ENCODE measurements at regions not wholly inside any gene's neighbourhood (a gene's known extent, or its start where the extent isn't known, plus 50 kb on each side); places are given as distances from the start of the nearest gene placed in this dataset.

DNA sequence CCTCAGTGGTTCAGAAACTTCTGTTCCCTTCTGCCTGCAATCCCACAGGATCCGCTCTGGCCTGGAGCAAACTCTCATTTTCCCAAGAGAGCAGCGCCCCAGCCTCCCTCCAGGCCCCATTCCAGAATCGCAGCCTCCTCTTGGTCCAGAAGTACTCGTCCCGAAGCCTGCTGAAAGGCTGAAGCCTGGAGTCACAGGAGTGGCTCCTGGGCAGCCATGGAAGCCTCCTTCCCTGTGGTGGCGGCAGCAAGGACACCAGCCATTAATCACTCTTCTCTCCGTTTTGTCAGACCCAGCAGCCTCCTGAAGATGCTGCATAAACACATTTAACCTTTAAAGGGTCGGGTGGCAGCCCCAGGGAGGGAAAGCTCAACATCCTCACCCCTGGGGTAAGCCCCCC, 66.9 kb upstream of the TNRC6C start:
- no peak for DNase-seq
- Histone ChIP-seq H3K4me3 (no peak overlapping the region), H3K4me2 (no peak overlapping the region), H3K9me3 (ENCODE audit: insufficient read depth, low read depth) (no peaks in the 10 kb centered on the region), H3K27ac (no peak overlapping the region), H3K79me2 (ENCODE audit: low read depth) (no peaks in the 10 kb centered on the region), H3K36me3 (ENCODE audit: low read depth) (no peaks in the 10 kb centered on the region), H4K20me1 (ENCODE audit: insufficient read depth) (no peaks in the 10 kb centered on the region), H3K4me1 (replicated peaks; ENCODE audit: insufficient read depth) (no peaks in the 10 kb centered on the region), H3K27me3 (ENCODE audit: insufficient read depth, low read depth) (peaks cover 62% of the 10 kb centered on the region), H3K9me2 (ENCODE audit: insufficient read depth) (no peaks in the 10 kb centered on the region), H3F3A (ENCODE audit: insufficient read depth, low read depth) (no peaks in the 10 kb centered on the region), H2AFZ (no peak overlapping the region)
- intact Hi-C loops (cut with micrococcal nuclease; ENCODE audit: unreplicated experiment): no loop called here
- TF ChIP-seq, protein P1, sequence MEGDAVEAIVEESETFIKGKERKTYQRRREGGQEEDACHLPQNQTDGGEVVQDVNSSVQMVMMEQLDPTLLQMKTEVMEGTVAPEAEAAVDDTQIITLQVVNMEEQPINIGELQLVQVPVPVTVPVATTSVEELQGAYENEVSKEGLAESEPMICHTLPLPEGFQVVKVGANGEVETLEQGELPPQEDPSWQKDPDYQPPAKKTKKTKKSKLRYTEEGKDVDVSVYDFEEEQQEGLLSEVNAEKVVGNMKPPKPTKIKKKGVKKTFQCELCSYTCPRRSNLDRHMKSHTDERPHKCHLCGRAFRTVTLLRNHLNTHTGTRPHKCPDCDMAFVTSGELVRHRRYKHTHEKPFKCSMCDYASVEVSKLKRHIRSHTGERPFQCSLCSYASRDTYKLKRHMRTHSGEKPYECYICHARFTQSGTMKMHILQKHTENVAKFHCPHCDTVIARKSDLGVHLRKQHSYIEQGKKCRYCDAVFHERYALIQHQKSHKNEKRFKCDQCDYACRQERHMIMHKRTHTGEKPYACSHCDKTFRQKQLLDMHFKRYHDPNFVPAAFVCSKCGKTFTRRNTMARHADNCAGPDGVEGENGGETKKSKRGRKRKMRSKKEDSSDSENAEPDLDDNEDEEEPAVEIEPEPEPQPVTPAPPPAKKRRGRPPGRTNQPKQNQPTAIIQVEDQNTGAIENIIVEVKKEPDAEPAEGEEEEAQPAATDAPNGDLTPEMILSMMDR (conservative IDR thresholded peaks at IDR 0.05): no peak
- TF ChIP-seq EZH2 (IDR thresholded peaks at IDR 0.05; ENCODE audit: low read depth): no peak
- BruUV-seq (replicated peaks): no TSS peak
- ChIA-PET CTCF (no interaction called here), POLR2A (ENCODE audit: unreplicated experiment) (no interaction called here)

DNA sequence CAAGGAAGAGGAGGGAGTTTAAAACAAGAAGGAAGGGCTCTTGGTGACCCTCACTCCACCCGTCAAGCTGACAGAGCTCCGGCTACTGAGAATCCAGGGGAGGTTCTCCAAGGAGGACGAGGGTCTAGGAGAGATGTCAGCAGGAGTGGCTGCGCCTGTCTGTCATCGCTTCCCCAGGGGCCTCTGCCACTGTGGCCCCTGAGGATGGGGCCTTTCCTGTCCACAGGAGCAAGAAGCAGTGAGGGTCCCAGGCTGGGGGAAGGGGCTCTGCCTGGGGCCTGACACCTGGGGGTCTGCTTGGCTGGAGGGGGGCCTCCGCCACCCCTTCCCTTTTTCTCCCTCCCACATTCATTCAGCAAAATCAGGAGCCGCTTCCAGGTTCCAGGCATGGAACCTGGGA, 66.5 kb upstream of the TNRC6C start:
- Histone ChIP-seq H3K4me2 (no peak overlapping the region), H3K27me3 (ENCODE audit: insufficient read depth, low read depth) (peaks cover 62% of the 10 kb centered on the region), H3K36me3 (ENCODE audit: low read depth) (no peaks in the 10 kb centered on the region), H2AFZ (no peak overlapping the region), H4K20me1 (ENCODE audit: insufficient read depth) (no peaks in the 10 kb centered on the region), H3K9me2 (ENCODE audit: insufficient read depth) (no peaks in the 10 kb centered on the region), H3K79me2 (ENCODE audit: low read depth) (no peaks in the 10 kb centered on the region), H3K4me1 (replicated peaks; ENCODE audit: insufficient read depth) (no peaks in the 10 kb centered on the region), H3K27ac (no peak overlapping the region), H3K4me3 (no peak overlapping the region), H3K9me3 (ENCODE audit: insufficient read depth, low read depth) (no peaks in the 10 kb centered on the region), H3F3A (ENCODE audit: insufficient read depth, low read depth) (no peaks in the 10 kb centered on the region)
- intact Hi-C loops (cut with micrococcal nuclease; ENCODE audit: unreplicated experiment): no loop called here
- TF ChIP-seq, protein P1 (conservative IDR thresholded peaks at IDR 0.05): no peak
- TF ChIP-seq EZH2 (IDR thresholded peaks at IDR 0.05; ENCODE audit: low read depth): no peak
- CTCF ChIA-PET: no interaction called here
- no peak for DNase-seq
- no TSS peak for BruUV-seq (replicated peaks)
- POLR2A ChIA-PET (ENCODE audit: unreplicated experiment): no interaction called here

DNA sequence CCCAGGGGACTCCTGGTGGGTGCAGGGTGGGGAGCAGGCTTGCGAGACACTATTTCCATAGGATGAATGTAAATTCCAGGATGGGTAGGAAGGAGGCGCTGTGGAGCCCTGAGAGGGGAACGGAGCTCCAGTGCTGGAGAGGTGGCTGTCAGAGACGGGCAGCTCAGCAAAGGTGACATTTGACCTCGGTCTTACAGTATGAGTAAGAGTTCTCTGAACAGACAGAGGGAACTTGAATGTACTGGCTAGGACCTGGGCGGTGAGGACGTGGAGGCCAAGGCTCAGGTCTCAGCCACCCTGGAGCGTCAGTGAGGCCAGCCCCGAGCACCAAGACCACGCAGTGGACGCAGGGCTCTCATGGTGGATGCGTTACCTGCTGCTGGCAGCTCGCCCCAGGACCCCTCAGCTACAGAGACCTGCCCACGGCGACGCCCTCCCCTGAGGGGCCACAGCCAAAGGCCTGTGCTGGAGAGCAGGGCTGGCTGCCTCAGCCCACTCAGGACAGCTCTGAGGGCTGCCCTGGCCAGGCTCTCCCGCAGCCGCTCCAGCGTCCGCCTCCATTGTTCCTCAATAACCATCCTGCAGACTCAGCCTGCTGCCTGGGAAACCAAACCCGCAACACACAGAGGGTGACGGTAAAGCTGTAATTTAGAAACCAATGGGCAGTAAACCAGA, 65.9 kb upstream of the TNRC6C start:
- H3K27me3 ChIP-seq (ENCODE audit: insufficient read depth, low read depth): peaks cover 62% of the 10 kb centered on the region
- no peak for DNase-seq
- POLR2A ChIA-PET (ENCODE audit: unreplicated experiment): no interaction called here

More for the DNA sequence above, 65.9 kb upstream of the TNRC6C start:
- no peaks in the 10 kb centered on the region for H3K9me3 ChIP-seq (ENCODE audit: insufficient read depth, low read depth)
- intact Hi-C loops (cut with micrococcal nuclease; ENCODE audit: unreplicated experiment): no loop called here
- no peak overlapping the region for H3K27ac ChIP-seq
- CTCF ChIA-PET: no interaction called here
- no peak for TF ChIP-seq EZH2 (IDR thresholded peaks at IDR 0.05; ENCODE audit: low read depth)
- TF ChIP-seq, protein P1 (conservative IDR thresholded peaks at IDR 0.05): no peak
- BruUV-seq (replicated peaks): no TSS peak
- no peaks in the 10 kb centered on the region for H3K9me2 ChIP-seq (ENCODE audit: insufficient read depth)
- no peaks in the 10 kb centered on the region for H3K36me3 ChIP-seq (ENCODE audit: low read depth)
- H3K4me3 ChIP-seq: no peak overlapping the region
- no peaks in the 10 kb centered on the region for H3K4me1 ChIP-seq (replicated peaks; ENCODE audit: insufficient read depth)
- no peak overlapping the region for H3K4me2 ChIP-seq
- H3K79me2 ChIP-seq (ENCODE audit: low read depth): no peaks in the 10 kb centered on the region
- no peaks in the 10 kb centered on the region for H3F3A ChIP-seq (ENCODE audit: insufficient read depth, low read depth)
- no peaks in the 10 kb centered on the region for H4K20me1 ChIP-seq (ENCODE audit: insufficient read depth)
- H2AFZ ChIP-seq: no peak overlapping the region
